WTC11 (cell line): ENCODE measurements at regions not wholly inside any gene's neighbourhood (a gene's known extent, or its start where the extent isn't known, plus 50 kb on each side); places are given as distances from the start of the nearest gene placed in this dataset.
"Not testable (repeated sequence)": the region's sequence is repeated elsewhere in the genome, so short reads cannot be mapped to it uniquely, and the experiment has no call there.

Experiments used
- ATAC-seq: fragments of 200-7000 bp; cut with Tn5 transposase; 2 replicates; pipeline ENCODE4 v1.10.0; 2021; ENCODE audit warnings: mild to moderate bottlenecking, moderate library complexity
- CTCF ChIA-PET: fragments of 300-600 bp; sonication (Branson Sonifier 250); formaldehyde crosslinking; loops from one replicate; lab custom pipeline; 2021; ENCODE audit warnings: antibody characterized with exemption; lab: Charles Lee
- POLR2A ChIA-PET: fragments of 350-600 bp; sonication (Branson Sonifier 250); formaldehyde crosslinking; loops from one replicate; lab custom pipeline; 2021; ENCODE audit warnings: antibody characterized with exemption; lab: Charles Lee
- DNase-seq: peaks from one replicate; pipeline ENCODE4 v3.0.0; 2021; ENCODE audit warnings: low spot score
- H3K27ac Mint-ChIP-seq: 2 replicates; pipeline ENCODE4 v1.8.0; 2021; ENCODE audit warnings: mixed read lengths
- H3K27me3 Mint-ChIP-seq: 2 replicates; pipeline ENCODE4 v1.8.0; 2021; ENCODE audit warnings: low read depth, mild to moderate bottlenecking, moderate library complexity, mixed read lengths
- H3K36me3 Mint-ChIP-seq: 2 replicates; pipeline ENCODE4 v1.8.0; 2021; ENCODE audit warnings: mixed read lengths
- H3K4me1 Mint-ChIP-seq: 2 replicates; pipeline ENCODE4 v1.8.0; 2022; ENCODE audit warnings: mixed read lengths
- H3K4me3 Mint-ChIP-seq: 2 replicates; pipeline ENCODE4 v1.8.0; 2021; ENCODE audit warnings: mild to moderate bottlenecking, moderate library complexity, mixed read lengths
- H3K9me3 Mint-ChIP-seq: 2 replicates; pipeline ENCODE4 v1.8.0; 2021; ENCODE audit warnings: mixed read lengths
- ELF4 ChIP-seq: sonication (generic); formaldehyde crosslinking; IDR thresholded peaks from 2 replicates; pipeline ENCODE4 v1.8.1; 2022; ENCODE audit warnings: low read depth, mild to moderate bottlenecking, moderate library complexity, missing genetic modification reagents
- GRHL2 ChIP-seq: fragments of 250-450 bp; sonication (Bioruptor Pico); IDR thresholded peaks from 2 replicates; pipeline ENCODE4 v1.8.0; 2022; ENCODE audit warnings: mild to moderate bottlenecking, moderate library complexity; ENCODE audit not compliant: insufficient replicate concordance, severe bottlenecking
- JAZF1 ChIP-seq: fragments of 250-450 bp; sonication (Bioruptor Pico); IDR thresholded peaks from 2 replicates; pipeline ENCODE4 v1.9.0; 2021; ENCODE audit warnings: moderate library complexity, mild to moderate bottlenecking, inconsistent platforms
- SP1 ChIP-seq: sonication (generic); formaldehyde crosslinking; conservative IDR thresholded peaks from 2 replicates; pipeline ENCODE4 v1.8.1; 2022; ENCODE audit warnings: missing genetic modification reagents
- USF1 ChIP-seq: sonication (generic); formaldehyde crosslinking; IDR thresholded peaks from 2 replicates; pipeline ENCODE4 v1.8.0; 2022; ENCODE audit warnings: mild to moderate bottlenecking, missing genetic modification reagents
- ZNF138 ChIP-seq: sonication (generic); formaldehyde crosslinking; conservative IDR thresholded peaks from 2 replicates; pipeline ENCODE4 v1.8.1; 2022; ENCODE audit warnings: mild to moderate bottlenecking, moderate library complexity, missing genetic modification reagents
- ZNF512 ChIP-seq: sonication (generic); formaldehyde crosslinking; IDR thresholded peaks from 2 replicates; pipeline ENCODE4 v1.8.1; 2022; ENCODE audit warnings: missing genetic modification reagents, borderline replicate concordance

GRCh38 chr22:16390046-16390445 lies 202.6 kb downstream of the CCT8L2 start:
- POLR2A ChIA-PET, H3K27ac Mint-ChIP-seq: not testable (repeated sequence)
- peaks cover 36% of the 10 kb centered on the region for H3K9me3 Mint-ChIP-seq

GRCh38 chr22:16389256-16389655 lies 203.4 kb downstream of the CCT8L2 start:
- Mint-ChIP-seq H3K36me3 (peaks cover 49% of the 10 kb centered on the region), H3K9me3 (peaks cover 36% of the 10 kb centered on the region)
- DNase-seq, H3K27me3 Mint-ChIP-seq, H3K4me1 Mint-ChIP-seq, H3K4me3 Mint-ChIP-seq, H3K27ac Mint-ChIP-seq, ATAC-seq, CTCF ChIA-PET, POLR2A ChIA-PET: not testable (repeated sequence)

More at GRCh38 chr22:16390046-16390445, 202.6 kb downstream of the CCT8L2 start:
- H3K36me3 Mint-ChIP-seq: peaks cover 52% of the 10 kb centered on the region
- CTCF ChIA-PET, H3K4me1 Mint-ChIP-seq, ATAC-seq, H3K4me3 Mint-ChIP-seq, H3K27me3 Mint-ChIP-seq, DNase-seq: not testable (repeated sequence)

- DNase-seq, ATAC-seq, H3K27me3 Mint-ChIP-seq, H3K27ac Mint-ChIP-seq, H3K4me3 Mint-ChIP-seq, H3K4me1 Mint-ChIP-seq, CTCF ChIA-PET, POLR2A ChIA-PET: not testable (repeated sequence)
- Mint-ChIP-seq H3K9me3 (peaks cover 32% of the 10 kb centered on the region), H3K36me3 (peaks cover 44% of the 10 kb centered on the region)
Measured at GRCh38 chr22:16388616-16389015, 204.0 kb downstream of the CCT8L2 start.

- H3K4me3 Mint-ChIP-seq, ATAC-seq, H3K4me1 Mint-ChIP-seq, H3K27ac Mint-ChIP-seq, DNase-seq, CTCF ChIA-PET, POLR2A ChIA-PET, H3K27me3 Mint-ChIP-seq: not testable (repeated sequence)
- Mint-ChIP-seq H3K36me3 (peaks cover 39% of the 10 kb centered on the region), H3K9me3 (peaks cover 27% of the 10 kb centered on the region)
Measured at GRCh38 chr22:16388127-16388526, 204.5 kb downstream of the CCT8L2 start.

GRCh38 chr22:16387543-16387942 lies 205.1 kb downstream of the CCT8L2 start:
- H3K27me3 Mint-ChIP-seq, H3K4me1 Mint-ChIP-seq, H3K4me3 Mint-ChIP-seq, CTCF ChIA-PET, H3K27ac Mint-ChIP-seq, POLR2A ChIA-PET, DNase-seq, ATAC-seq: not testable (repeated sequence)
- H3K36me3 Mint-ChIP-seq: peaks cover 36% of the 10 kb centered on the region
- peaks cover 24% of the 10 kb centered on the region for H3K9me3 Mint-ChIP-seq

- H3K9me3 Mint-ChIP-seq: peaks cover 21% of the 10 kb centered on the region
- H3K36me3 Mint-ChIP-seq: peaks cover 33% of the 10 kb centered on the region
- no peaks in the 10 kb centered on the region for H3K4me1 Mint-ChIP-seq
- POLR2A ChIA-PET: no interaction called here
- ATAC-seq (no peak), DNase-seq (no peak)
- H3K27me3 Mint-ChIP-seq: no peaks in the 10 kb centered on the region; the same call in 1 of the 2 replicates
- CTCF ChIA-PET: no interaction called here
- TF ChIP-seq JAZF1 (CRISPR knock-in tag): no peak
- no peak for TF ChIP-seq ZNF512 (CRISPR knock-in tag)
- TF ChIP-seq GRHL2 (CRISPR knock-in tag): no peak
- TF ChIP-seq USF1: no peak
- no peak for TF ChIP-seq ZNF138
- TF ChIP-seq ELF4 (CRISPR knock-in tag): no peak
- no peak for TF ChIP-seq SP1
- no peak overlapping the region for H3K27ac Mint-ChIP-seq
- H3K4me3 Mint-ChIP-seq: no peak overlapping the region
Measured at GRCh38 chr22:16387088-16387487, 205.5 kb downstream of the CCT8L2 start.

- H3K36me3 Mint-ChIP-seq, H3K4me3 Mint-ChIP-seq, H3K27ac Mint-ChIP-seq, POLR2A ChIA-PET, ATAC-seq, DNase-seq, CTCF ChIA-PET, H3K27me3 Mint-ChIP-seq, H3K9me3 Mint-ChIP-seq, H3K4me1 Mint-ChIP-seq: not testable (repeated sequence)
Measured at GRCh38 chr22:16361328-16361727, 231.3 kb downstream of the CCT8L2 start.

- H3K4me3 Mint-ChIP-seq, H3K4me1 Mint-ChIP-seq, DNase-seq, CTCF ChIA-PET, POLR2A ChIA-PET, ATAC-seq, H3K36me3 Mint-ChIP-seq, H3K27me3 Mint-ChIP-seq, H3K27ac Mint-ChIP-seq, H3K9me3 Mint-ChIP-seq: not testable (repeated sequence)
Measured at GRCh38 chr22:16352637-16353036, 240.0 kb downstream of the CCT8L2 start.

GRCh38 chr22:16347083-16347482 lies 245.5 kb downstream of the CCT8L2 start:
- H3K4me1 Mint-ChIP-seq, H3K9me3 Mint-ChIP-seq, H3K27ac Mint-ChIP-seq, H3K27me3 Mint-ChIP-seq, POLR2A ChIA-PET, CTCF ChIA-PET, H3K4me3 Mint-ChIP-seq, H3K36me3 Mint-ChIP-seq, ATAC-seq, DNase-seq: not testable (repeated sequence)

- H3K4me3 Mint-ChIP-seq, H3K36me3 Mint-ChIP-seq, CTCF ChIA-PET, DNase-seq, POLR2A ChIA-PET, H3K9me3 Mint-ChIP-seq, ATAC-seq, H3K27ac Mint-ChIP-seq, H3K27me3 Mint-ChIP-seq, H3K4me1 Mint-ChIP-seq: not testable (repeated sequence)
Measured at GRCh38 chr22:16315565-16315964, 277.0 kb downstream of the CCT8L2 start.
